22Rv1 (cell line): ENCODE measurements at regions not wholly inside any gene's neighbourhood (a gene's known extent, or its start where the extent isn't known, plus 50 kb on each side); places are given as distances from the start of the nearest gene placed in this dataset.

Experiments
- H3K27ac ChIP-seq: fragments of 450-650 bp; 2 replicates; pipeline ENCODE4 v1.5.1; 2017
- ZFX ChIP-seq: fragments of 450-650 bp; IDR thresholded peaks from 2 replicates; pipeline ENCODE4 v1.6.1; 2017; ENCODE audit warnings: antibody characterized with exemption, borderline replicate concordance
- TF ChIP-seq, protein P1 (sequence below): fragments of 450-650 bp; IDR thresholded peaks from 2 replicates; pipeline ENCODE4 v1.5.1; 2017; ENCODE audit warnings: mild to moderate bottlenecking

DNA sequence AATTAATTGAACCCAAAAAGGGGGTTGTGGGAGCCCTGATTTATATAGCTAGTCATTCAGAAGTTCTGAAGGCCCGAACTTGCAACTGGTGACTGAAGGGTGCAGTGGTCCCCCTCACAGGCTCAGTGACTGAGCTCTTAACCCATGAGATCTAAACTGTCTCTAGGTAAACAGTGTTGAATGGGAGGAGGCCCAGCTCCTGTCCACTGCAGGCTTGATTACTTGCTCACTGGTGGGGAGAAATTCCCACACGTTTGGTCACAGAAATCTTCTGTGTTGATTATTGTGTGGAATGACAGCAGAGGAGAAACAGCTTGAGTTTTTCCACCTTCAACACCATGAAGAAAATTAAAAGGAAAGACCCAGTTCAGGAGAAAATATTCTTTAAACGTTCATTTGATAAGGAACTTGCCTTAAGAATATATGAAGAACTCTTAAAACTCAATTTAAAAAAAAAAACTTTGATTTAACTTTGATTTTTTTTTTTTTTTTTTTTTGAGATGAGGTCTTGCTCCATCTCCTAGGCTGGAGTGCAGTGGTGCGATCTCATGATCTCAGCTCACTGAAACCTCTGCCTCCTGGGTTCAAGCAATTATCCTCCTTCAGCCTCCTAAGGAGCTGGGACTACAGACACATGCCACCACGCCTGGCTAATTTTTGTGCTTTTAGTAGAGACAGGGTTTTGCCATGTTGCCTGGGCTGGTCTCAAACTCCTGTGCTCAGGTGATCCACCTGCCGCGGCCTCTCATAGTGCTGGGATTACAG is 249.3 kb downstream of the UQCRFS1 start:
- no peak overlapping the region for H3K27ac ChIP-seq
- TF ChIP-seq ZFX: no peak
- TF ChIP-seq, protein P1, sequence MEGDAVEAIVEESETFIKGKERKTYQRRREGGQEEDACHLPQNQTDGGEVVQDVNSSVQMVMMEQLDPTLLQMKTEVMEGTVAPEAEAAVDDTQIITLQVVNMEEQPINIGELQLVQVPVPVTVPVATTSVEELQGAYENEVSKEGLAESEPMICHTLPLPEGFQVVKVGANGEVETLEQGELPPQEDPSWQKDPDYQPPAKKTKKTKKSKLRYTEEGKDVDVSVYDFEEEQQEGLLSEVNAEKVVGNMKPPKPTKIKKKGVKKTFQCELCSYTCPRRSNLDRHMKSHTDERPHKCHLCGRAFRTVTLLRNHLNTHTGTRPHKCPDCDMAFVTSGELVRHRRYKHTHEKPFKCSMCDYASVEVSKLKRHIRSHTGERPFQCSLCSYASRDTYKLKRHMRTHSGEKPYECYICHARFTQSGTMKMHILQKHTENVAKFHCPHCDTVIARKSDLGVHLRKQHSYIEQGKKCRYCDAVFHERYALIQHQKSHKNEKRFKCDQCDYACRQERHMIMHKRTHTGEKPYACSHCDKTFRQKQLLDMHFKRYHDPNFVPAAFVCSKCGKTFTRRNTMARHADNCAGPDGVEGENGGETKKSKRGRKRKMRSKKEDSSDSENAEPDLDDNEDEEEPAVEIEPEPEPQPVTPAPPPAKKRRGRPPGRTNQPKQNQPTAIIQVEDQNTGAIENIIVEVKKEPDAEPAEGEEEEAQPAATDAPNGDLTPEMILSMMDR: no peak

DNA sequence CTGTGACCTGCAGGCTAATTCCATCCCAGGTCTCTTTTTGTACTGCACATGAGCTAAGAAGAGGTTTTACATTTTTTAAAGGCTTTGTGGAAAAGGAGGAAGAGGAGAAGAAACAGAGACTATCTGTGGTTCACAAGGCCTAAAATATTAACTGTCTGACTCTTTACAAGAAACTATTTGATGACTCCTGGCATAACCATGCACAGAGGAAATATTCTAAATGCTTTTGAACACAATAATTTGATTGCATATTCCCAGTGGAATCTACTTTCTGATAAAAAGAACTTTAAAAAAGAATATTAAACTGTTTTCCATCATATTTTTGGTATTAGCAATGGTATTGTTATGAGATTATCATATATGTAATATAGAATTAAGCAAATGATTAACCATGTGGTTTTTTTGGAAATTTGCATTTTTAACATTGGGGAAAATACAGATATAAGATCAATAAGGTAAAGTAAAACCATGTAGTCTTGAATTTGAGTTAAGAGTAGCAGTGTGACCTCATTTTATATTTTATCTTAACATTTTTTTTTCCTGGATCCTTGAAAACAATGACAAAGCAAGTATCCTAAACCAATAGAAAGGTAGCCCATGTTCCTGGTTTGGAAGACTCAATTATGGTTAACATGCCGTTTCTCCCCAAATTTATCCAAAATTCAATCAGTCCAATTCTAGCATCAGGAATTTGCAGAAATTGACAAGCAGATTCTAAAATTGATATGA is 251.0 kb downstream of the UQCRFS1 start:
- no peak for TF ChIP-seq ZFX
- TF ChIP-seq, protein P1: no peak

DNA sequence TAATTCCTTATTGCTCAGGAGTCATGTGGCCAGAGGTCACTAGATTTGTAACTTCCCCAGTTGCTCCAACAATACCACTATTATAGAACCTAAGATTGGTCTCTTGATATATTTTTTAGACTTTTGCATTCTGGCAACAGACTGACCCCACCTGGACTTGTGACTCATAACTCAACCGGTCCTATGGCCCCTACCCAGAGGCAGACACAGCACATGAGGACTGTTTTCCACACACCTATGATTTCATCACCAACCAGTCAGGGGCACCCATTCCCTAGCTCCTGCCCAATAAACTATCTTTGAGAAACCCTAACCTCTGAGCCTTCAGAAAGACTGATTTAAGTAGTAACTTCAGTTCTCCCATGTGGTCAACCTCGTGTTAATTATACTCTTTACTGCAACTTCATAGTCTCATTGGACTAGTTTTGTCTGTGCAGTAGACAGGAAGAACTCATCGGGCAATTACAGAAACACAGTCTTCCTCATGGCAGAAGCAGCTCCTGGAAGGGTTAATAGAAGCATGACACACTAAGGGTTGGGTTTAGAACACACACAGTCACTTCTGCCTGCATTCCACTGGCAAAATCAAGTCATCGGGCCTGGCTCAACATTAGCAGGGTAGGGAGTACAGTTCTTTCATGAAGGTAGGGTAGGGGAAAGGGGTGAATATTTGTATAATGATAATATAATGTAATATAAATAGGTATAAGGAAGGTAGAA is 251.8 kb downstream of the UQCRFS1 start:
- TF ChIP-seq, protein P1: no peak
- TF ChIP-seq ZFX: no peak
- H3K27ac ChIP-seq: no peak overlapping the region

More for the DNA sequence above, 251.0 kb downstream of the UQCRFS1 start:
- no peak overlapping the region for H3K27ac ChIP-seq

DNA sequence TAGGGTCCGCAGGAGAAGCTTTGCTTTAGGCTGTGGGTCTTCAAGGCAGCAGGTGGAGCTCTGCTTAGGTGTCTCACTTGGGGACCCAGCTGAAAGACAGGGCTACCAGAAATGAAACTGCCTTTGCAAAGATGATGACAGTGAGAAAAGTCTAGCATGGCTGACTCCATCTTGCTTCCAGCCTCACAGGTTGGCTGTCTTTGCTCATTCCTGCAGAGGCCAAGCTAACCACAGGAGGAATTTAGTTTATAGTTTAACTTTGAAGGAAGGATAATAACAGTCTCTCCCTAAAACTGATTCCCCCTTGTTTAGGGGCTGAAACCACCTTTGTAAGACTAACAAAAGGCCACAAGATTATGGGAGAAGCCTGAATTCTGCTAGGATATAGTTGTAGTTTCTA is 252.4 kb downstream of the UQCRFS1 start:
- no peak overlapping the region for H3K27ac ChIP-seq
- TF ChIP-seq, protein P1: no peak
- no peak for TF ChIP-seq ZFX

DNA sequence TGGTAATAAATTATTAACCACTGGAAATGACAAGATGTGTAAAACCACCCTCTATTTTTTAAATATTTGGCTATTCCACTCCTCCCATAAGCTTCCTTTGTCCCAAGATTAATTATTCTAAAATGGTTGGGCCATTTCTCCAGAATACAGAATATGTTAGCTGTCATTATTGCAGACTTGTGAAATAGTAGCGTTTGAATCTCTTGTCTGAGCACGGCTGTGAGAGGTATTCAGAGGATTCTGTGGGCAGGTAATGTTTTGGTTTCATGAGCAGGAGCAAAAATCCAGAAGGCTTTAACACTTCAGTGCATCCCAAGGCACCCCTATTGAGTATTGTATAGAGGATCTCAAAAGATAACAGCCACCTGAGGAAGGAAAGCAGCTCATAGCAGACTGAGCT is 256.0 kb downstream of the UQCRFS1 start:
- no peak for TF ChIP-seq ZFX
- TF ChIP-seq, protein P1: no peak

DNA sequence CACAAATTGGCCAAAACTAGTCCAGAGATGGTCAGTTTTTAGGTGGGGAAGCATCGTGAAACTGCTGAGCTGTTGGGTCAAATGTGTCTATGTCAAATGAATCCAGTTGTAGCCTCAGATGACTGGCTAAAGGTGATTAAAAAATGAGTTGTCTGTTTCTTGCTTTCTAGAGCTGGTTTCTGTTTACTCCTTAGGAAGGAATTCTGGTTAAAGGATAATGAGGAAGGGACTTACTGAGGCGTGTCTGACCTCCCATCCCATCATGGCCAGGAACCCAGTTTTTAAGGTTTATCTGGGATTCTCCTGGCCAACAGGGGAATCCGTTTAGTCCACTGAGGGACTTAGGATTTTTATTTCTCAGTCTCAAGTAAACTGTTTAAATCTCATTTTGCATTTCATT is 256.5 kb downstream of the UQCRFS1 start:
- TF ChIP-seq ZFX: no peak
- TF ChIP-seq, protein P1: no peak
- H3K27ac ChIP-seq: no peak overlapping the region

More for the DNA sequence above, 256.0 kb downstream of the UQCRFS1 start:
- H3K27ac ChIP-seq: no peak overlapping the region

DNA sequence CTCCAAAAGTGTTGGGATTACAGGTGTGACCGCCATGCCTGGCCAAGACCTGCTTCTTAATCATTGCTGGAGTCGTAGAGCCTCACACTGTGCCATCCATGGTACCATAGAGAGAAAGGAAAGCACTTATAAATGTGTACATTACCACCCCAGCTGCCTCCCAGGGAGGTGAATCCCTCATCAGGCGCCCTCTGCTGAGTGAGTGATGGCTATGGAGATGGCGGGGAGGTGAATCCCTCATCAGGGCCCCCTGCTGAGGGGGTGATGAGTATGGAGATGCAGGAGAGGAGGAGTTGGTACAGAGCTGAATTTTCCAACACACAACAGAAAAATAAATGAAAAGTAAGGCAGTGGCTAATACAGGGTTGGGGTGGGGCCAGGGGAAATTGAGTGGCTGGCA is 263.4 kb downstream of the UQCRFS1 start:
- H3K27ac ChIP-seq: no peak overlapping the region
- no peak for TF ChIP-seq ZFX
- TF ChIP-seq, protein P1: no peak
